Caco-2 (cell line): ENCODE measurements at regions not wholly inside any gene's neighbourhood (a gene's known extent, or its start where the extent isn't known, plus 50 kb on each side); places are given as distances from the start of the nearest gene placed in this dataset.

Experiments
- BruUV-seq: library from RNA; stranded (reverse); fragments of 400-500 nt; replicated peaks from 2 replicates; lab custom pipeline; 2021; lab: Mats Ljungman, UMichigan
- CTCF ChIA-PET: fragments of 300-600 bp; sonication (Branson Sonifier 250); formaldehyde crosslinking; loops from one replicate; lab custom pipeline; 2022; ENCODE audit warnings: antibody characterized with exemption; lab: Charles Lee
- POLR2A ChIA-PET: fragments of 300-600 bp; sonication (Branson Sonifier 250); formaldehyde crosslinking; loops from one replicate; lab custom pipeline; 2022; ENCODE audit warnings: antibody characterized with exemption; lab: Charles Lee
- DNase-seq, 2 experiments: peaks; one replicate each; pipeline versions ENCODE4 v3.0.0 to v3.0.0-alpha.2; 2020 to 2022
- H3K27me3 ChIP-seq: replicated peaks from 2 replicates; pipeline ENCODE4 v1.6.0; 2011; ENCODE audit warnings: low read length; ENCODE audit not compliant: control insufficient read depth, insufficient read depth
- H3K36me3 ChIP-seq: 2 replicates; pipeline ENCODE4 v1.5.1; 2011; ENCODE audit warnings: low read length; ENCODE audit not compliant: control insufficient read depth, insufficient read depth
- H3K4me1 ChIP-seq: fragments of 250-450 bp; sonication (Bioruptor Pico); 2 replicates; pipeline ENCODE4 v1.5.1; 2020; ENCODE audit warnings: mild to moderate bottlenecking
- H3K4me3 ChIP-seq: 2 replicates; pipeline ENCODE4 v1.5.1; 2011; ENCODE audit warnings: low read depth, mild to moderate bottlenecking, control low read depth, low read length
- H3K9me3 ChIP-seq: fragments of 250-450 bp; sonication (Bioruptor Pico); 2 replicates; pipeline ENCODE4 v1.5.1; 2020; ENCODE audit warnings: mild to moderate bottlenecking, moderate library complexity
- H3K27ac Mint-ChIP-seq: one replicate; pipeline ENCODE4 v1.8.0; 2022; ENCODE audit warnings: mixed read lengths; ENCODE audit not compliant: unreplicated experiment
- H3K27me3 Mint-ChIP-seq: one replicate; pipeline ENCODE4 v1.8.0; 2022; ENCODE audit warnings: mixed read lengths; ENCODE audit not compliant: insufficient read depth, unreplicated experiment
- H3K36me3 Mint-ChIP-seq: one replicate; pipeline ENCODE4 v1.8.0; 2022; ENCODE audit warnings: mild to moderate bottlenecking, mixed read lengths; ENCODE audit not compliant: insufficient read depth, unreplicated experiment
- H3K4me1 Mint-ChIP-seq: one replicate; pipeline ENCODE4 v1.8.0; 2022; ENCODE audit warnings: low read depth, mixed read lengths; ENCODE audit not compliant: unreplicated experiment
- H3K4me3 Mint-ChIP-seq: one replicate; pipeline ENCODE4 v1.8.0; 2022; ENCODE audit warnings: mild to moderate bottlenecking, moderate library complexity, mixed read lengths; ENCODE audit not compliant: unreplicated experiment
- H3K9me3 Mint-ChIP-seq: one replicate; pipeline ENCODE4 v1.8.0; 2022; ENCODE audit warnings: mixed read lengths; ENCODE audit not compliant: unreplicated experiment
- intact Hi-C: fragments of 100-400 bp; cut with micrococcal nuclease; formaldehyde crosslinking; loops from one replicate; pipeline ENCODE4 v1.10.0; 2022; ENCODE audit not compliant: unreplicated experiment
- TF ChIP-seq, protein P1 (sequence below), 2 experiments: fragments of 200-600 bp in 1 of 2; IDR thresholded peaks; 1 replicate in 1 of 2; 2 replicates in 1 of 2; pipeline versions ENCODE4 v1.5.1 to v1.8.0; 2011 to 2022; ENCODE audit warnings: antibody characterized with exemption in 1 of 2, control low read depth in 1 of 2, inconsistent platforms in 1 of 2, low read depth in 1 of 2, low read length in 1 of 2, mild to moderate bottlenecking in 1 of 2, moderate library complexity in 1 of 2; ENCODE audit not compliant: insufficient read depth in 1 of 2, severe bottlenecking in 1 of 2, unreplicated experiment in 1 of 2

DNA sequence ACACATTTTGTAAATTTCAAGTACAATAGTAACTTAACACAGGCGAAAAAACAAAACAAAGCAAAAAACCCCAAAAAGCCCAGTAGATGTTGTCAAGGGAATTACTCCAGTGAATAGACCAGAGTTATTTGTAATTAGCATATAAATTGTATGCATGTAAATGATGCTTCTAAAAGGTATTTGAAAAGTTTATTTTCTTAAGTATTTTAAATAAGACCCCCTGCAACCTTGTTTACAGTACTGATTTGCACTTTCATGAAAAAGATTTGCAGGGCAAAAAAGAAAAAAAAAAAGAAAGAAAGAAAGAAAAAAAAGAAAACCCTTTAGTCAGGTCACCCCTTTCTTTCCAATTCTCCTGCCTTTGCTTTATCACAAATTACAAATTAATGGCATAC is 372.3 kb upstream of the IRX2 start:
- POLR2A ChIA-PET = no interaction called here
- Mint-ChIP-seq H3K27ac (no peak overlapping the region), H3K4me3 (no peak overlapping the region), H3K9me3 (no peaks in the 10 kb centered on the region), H3K27me3 (no peaks in the 10 kb centered on the region), H3K4me1 (no peaks in the 10 kb centered on the region), H3K36me3 (no peaks in the 10 kb centered on the region)
- Histone ChIP-seq H3K4me1 (no peaks in the 10 kb centered on the region), H3K27me3 (no peaks in the 10 kb centered on the region), H3K4me3 (no peak overlapping the region), H3K36me3 (no peaks in the 10 kb centered on the region), H3K9me3 (no peaks in the 10 kb centered on the region)
- no peak for DNase-seq
- intact Hi-C loops = loop anchor here (1.0 kb wide), 1 partner anchor 21 kb away; no protein-coding TSS in a partner anchor
- no TSS peak for BruUV-seq
- TF ChIP-seq, protein P1, sequence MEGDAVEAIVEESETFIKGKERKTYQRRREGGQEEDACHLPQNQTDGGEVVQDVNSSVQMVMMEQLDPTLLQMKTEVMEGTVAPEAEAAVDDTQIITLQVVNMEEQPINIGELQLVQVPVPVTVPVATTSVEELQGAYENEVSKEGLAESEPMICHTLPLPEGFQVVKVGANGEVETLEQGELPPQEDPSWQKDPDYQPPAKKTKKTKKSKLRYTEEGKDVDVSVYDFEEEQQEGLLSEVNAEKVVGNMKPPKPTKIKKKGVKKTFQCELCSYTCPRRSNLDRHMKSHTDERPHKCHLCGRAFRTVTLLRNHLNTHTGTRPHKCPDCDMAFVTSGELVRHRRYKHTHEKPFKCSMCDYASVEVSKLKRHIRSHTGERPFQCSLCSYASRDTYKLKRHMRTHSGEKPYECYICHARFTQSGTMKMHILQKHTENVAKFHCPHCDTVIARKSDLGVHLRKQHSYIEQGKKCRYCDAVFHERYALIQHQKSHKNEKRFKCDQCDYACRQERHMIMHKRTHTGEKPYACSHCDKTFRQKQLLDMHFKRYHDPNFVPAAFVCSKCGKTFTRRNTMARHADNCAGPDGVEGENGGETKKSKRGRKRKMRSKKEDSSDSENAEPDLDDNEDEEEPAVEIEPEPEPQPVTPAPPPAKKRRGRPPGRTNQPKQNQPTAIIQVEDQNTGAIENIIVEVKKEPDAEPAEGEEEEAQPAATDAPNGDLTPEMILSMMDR (IDR thresholded peaks at IDR 0.05; ENCODE audit: insufficient read depth in 1 of 2, low read depth in 1 of 2, low read length in 1 of 2, severe bottlenecking in 1 of 2, unreplicated experiment in 1 of 2) = no peak
- CTCF ChIA-PET = no interaction called here

DNA sequence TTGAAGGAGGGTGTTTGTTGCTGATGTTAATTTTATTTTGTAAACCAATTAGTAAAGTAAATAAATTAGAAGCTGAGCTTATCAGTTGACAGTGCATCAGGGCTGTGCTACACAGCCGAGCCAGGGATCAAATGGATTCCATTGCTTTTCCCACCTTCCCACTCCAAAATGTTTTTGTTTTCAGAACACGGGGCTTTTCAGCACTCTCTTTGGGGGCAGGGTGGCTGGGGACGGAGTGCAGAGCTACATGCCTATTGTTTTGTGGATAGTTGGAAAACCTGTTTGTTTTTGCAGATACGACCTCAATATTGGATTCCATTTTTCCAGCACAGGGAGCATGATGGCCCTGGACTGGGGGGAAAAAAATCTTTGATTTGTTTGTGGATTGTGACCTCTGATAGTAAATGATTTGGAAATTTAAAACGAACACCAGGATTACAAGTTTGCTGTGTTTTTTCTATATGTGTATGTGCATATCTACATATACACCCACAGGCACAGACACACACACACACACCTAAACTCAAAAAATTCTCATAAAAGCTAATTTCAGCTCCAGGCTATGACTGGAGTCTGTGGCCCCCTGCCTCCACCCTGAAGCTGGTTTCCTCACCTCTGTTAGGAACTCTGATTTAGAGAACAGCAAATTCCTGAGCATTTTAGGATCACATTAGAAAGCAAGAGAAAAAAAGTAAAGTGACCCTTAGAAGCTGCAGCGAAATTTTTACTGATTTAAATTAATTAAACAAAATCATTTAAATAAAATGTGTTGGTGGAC is 371.7 kb upstream of the IRX2 start:
- Histone ChIP-seq H3K4me1 (no peaks in the 10 kb centered on the region), H3K27me3 (no peaks in the 10 kb centered on the region), H3K9me3 (no peaks in the 10 kb centered on the region), H3K36me3 (no peaks in the 10 kb centered on the region), H3K4me3 (no peak overlapping the region)
- H3K36me3 Mint-ChIP-seq = no peaks in the 10 kb centered on the region
- intact Hi-C loops = loop anchor here (1.0 kb wide), 1 partner anchor 21 kb away; no protein-coding TSS in a partner anchor
- POLR2A ChIA-PET = interaction anchor here (0.5 kb wide), 1 partner anchor 852 kb away, joined by 3 read pairs; no protein-coding TSS in a partner anchor
- no TSS peak for BruUV-seq
- DNase-seq = no peak
- H3K9me3 Mint-ChIP-seq = no peaks in the 10 kb centered on the region
- no peak overlapping the region for H3K4me3 Mint-ChIP-seq
- H3K4me1 Mint-ChIP-seq = no peaks in the 10 kb centered on the region
- H3K27me3 Mint-ChIP-seq = no peaks in the 10 kb centered on the region
- CTCF ChIA-PET = no interaction called here
- no peak overlapping the region for H3K27ac Mint-ChIP-seq
- TF ChIP-seq, protein P1 (IDR thresholded peaks at IDR 0.05; ENCODE audit: insufficient read depth in 1 of 2, low read depth in 1 of 2, low read length in 1 of 2, severe bottlenecking in 1 of 2, unreplicated experiment in 1 of 2) = no peak

GRCh38 chr5:3122216-3122615 is 370.7 kb upstream of the IRX2 start:
- BruUV-seq = no TSS peak
- Histone ChIP-seq H3K36me3 (no peaks in the 10 kb centered on the region), H3K4me1 (no peaks in the 10 kb centered on the region), H3K27me3 (no peaks in the 10 kb centered on the region), H3K4me3 (no peak overlapping the region), H3K9me3 (no peaks in the 10 kb centered on the region)
- TF ChIP-seq, protein P1 (IDR thresholded peaks at IDR 0.05; ENCODE audit: insufficient read depth in 1 of 2, low read depth in 1 of 2, low read length in 1 of 2, severe bottlenecking in 1 of 2, unreplicated experiment in 1 of 2) = no peak
- CTCF ChIA-PET = no interaction called here
- DNase-seq = no peak
- no peaks in the 10 kb centered on the region for H3K27me3 Mint-ChIP-seq
- no peaks in the 10 kb centered on the region for H3K36me3 Mint-ChIP-seq
- H3K4me1 Mint-ChIP-seq = no peaks in the 10 kb centered on the region
- intact Hi-C loops = no loop called here
- no peaks in the 10 kb centered on the region for H3K9me3 Mint-ChIP-seq
- POLR2A ChIA-PET = no interaction called here
- no peak overlapping the region for H3K4me3 Mint-ChIP-seq
- H3K27ac Mint-ChIP-seq = no peak overlapping the region
